SU-DHL-6 (cell line): ENCODE measurements at regions not wholly inside any gene's neighbourhood (a gene's known extent, or its start where the extent isn't known, plus 50 kb on each side); places are given as distances from the start of the nearest gene placed in this dataset.

Source experiments
- H2AFZ ChIP-seq: fragments of 200-600 bp; sonication (generic); 2 replicates; pipeline ENCODE4 v1.6.1; 2014; ENCODE audit warnings: low read depth, mild to moderate bottlenecking, moderate library complexity, mixed read lengths, antibody characterized with exemption, low read length; ENCODE audit not compliant: severe bottlenecking
- H3F3A ChIP-seq: fragments of 200-600 bp; shearing (Covaris generic); 2 replicates; pipeline ENCODE4 v1.6.0; 2016; ENCODE audit warnings: antibody characterized with exemption, mild to moderate bottlenecking; ENCODE audit not compliant: insufficient read depth
- H3K27ac ChIP-seq: fragments of 200-600 bp; sonication (generic); 2 replicates; pipeline ENCODE4 v1.5.1; 2016; ENCODE audit warnings: low read depth, mild to moderate bottlenecking, low read length, moderate library complexity, mixed read lengths
- H3K27me3 ChIP-seq: fragments of 200-600 bp; sonication (generic), shearing (Covaris generic); 2 replicates; pipeline ENCODE4 v1.6.0; 2014; ENCODE audit warnings: mild to moderate bottlenecking, low read length
- H3K36me3 ChIP-seq: fragments of 200-600 bp; sonication (generic); 2 replicates; pipeline ENCODE4 v1.6.1; 2014; ENCODE audit warnings: mild to moderate bottlenecking, low read length, mixed read lengths
- H3K4me2 ChIP-seq: fragments of 300-600, 200-600 bp; shearing (Covaris generic), sonication (generic); 2 replicates; pipeline ENCODE4 v1.6.0; 2014; ENCODE audit warnings: low read length, low read depth, mild to moderate bottlenecking; ENCODE audit not compliant: poor library complexity, severe bottlenecking
- H3K4me3 ChIP-seq: fragments of 200-600 bp; sonication (generic); 2 replicates; pipeline ENCODE4 v1.5.1; 2014; ENCODE audit warnings: antibody characterized with exemption, low read length, mild to moderate bottlenecking, mixed read lengths; ENCODE audit not compliant: insufficient read depth, poor library complexity, severe bottlenecking
- H3K79me2 ChIP-seq: fragments of 200-600 bp; sonication (generic); 2 replicates; pipeline ENCODE4 v1.6.1; 2014; ENCODE audit warnings: mild to moderate bottlenecking, low read length, moderate library complexity; ENCODE audit not compliant: insufficient read depth
- H3K9ac ChIP-seq: fragments of 200-600 bp; sonication (generic); 2 replicates; pipeline ENCODE4 v1.7.0; 2014; ENCODE audit warnings: mild to moderate bottlenecking, low read length
- H3K9me2 ChIP-seq: fragments of 200-600 bp; sonication (generic); replicated peaks from 2 replicates; pipeline ENCODE4 v1.6.1; 2014; ENCODE audit warnings: low read length; ENCODE audit not compliant: insufficient read depth
- H3K9me3 ChIP-seq: fragments of 200-600 bp; sonication (generic); 2 replicates; pipeline ENCODE4 v1.6.1; 2014; ENCODE audit warnings: low read length, mixed read lengths; ENCODE audit not compliant: insufficient read depth
- H4K20me1 ChIP-seq: fragments of 200-600 bp; sonication (generic); 2 replicates; pipeline ENCODE4 v1.6.1; 2014; ENCODE audit warnings: low read depth, mild to moderate bottlenecking, antibody characterized with exemption, low read length, moderate library complexity, mixed read lengths
- EZH2phosphoT487 ChIP-seq: fragments of 200-600 bp; sonication (generic), shearing (Covaris generic); conservative IDR thresholded peaks from 2 replicates; pipeline ENCODE4 v1.6.1; 2018; ENCODE audit warnings: mild to moderate bottlenecking, antibody characterized with exemption, low read length, moderate library complexity, mixed read lengths
- TF ChIP-seq, protein P1 (sequence below): fragments of 200-600 bp; sonication (generic); IDR thresholded peaks from one replicate; pipeline ENCODE4 v1.5.1; 2017; ENCODE audit warnings: antibody characterized with exemption, mild to moderate bottlenecking, low read length, moderate library complexity; ENCODE audit not compliant: insufficient read depth, poor library complexity, severe bottlenecking

DNA sequence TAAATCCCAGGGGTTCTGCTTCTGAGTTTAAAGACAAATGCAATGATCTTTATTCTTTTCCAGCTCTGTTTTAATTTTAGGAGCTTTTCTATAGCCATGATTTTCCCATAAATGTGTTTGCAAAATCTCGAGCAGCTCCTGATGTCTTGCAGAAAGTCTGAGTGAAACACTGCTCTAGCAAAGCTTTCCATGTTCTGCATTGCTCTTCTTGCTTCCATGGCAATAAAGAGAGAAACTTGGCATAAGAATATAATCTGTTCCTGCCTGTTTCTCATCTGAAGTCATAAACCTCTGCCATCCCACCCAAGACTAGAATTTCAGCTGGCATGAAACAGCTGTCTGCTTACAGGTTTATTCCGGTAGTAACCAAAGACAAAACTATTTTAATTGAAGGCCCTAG, 254.5 kb downstream of the SPRY1 start:
- Histone ChIP-seq H3K36me3 (no peaks in the 10 kb centered on the region), H3K9me3 (no peaks in the 10 kb centered on the region), H3K9me2 (no peaks in the 10 kb centered on the region), H3K79me2 (no peaks in the 10 kb centered on the region), H2AFZ (no peak overlapping the region), H3K9ac (no peak overlapping the region), H3K27me3 (no peaks in the 10 kb centered on the region), H4K20me1 (no peaks in the 10 kb centered on the region), H3K27ac (no peak overlapping the region), H3K4me3 (no peak overlapping the region), H3K4me2 (no peak overlapping the region), H3F3A (no peaks in the 10 kb centered on the region)
- TF ChIP-seq, protein P1, sequence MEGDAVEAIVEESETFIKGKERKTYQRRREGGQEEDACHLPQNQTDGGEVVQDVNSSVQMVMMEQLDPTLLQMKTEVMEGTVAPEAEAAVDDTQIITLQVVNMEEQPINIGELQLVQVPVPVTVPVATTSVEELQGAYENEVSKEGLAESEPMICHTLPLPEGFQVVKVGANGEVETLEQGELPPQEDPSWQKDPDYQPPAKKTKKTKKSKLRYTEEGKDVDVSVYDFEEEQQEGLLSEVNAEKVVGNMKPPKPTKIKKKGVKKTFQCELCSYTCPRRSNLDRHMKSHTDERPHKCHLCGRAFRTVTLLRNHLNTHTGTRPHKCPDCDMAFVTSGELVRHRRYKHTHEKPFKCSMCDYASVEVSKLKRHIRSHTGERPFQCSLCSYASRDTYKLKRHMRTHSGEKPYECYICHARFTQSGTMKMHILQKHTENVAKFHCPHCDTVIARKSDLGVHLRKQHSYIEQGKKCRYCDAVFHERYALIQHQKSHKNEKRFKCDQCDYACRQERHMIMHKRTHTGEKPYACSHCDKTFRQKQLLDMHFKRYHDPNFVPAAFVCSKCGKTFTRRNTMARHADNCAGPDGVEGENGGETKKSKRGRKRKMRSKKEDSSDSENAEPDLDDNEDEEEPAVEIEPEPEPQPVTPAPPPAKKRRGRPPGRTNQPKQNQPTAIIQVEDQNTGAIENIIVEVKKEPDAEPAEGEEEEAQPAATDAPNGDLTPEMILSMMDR, result no peak
- no peak for TF ChIP-seq EZH2phosphoT487

DNA sequence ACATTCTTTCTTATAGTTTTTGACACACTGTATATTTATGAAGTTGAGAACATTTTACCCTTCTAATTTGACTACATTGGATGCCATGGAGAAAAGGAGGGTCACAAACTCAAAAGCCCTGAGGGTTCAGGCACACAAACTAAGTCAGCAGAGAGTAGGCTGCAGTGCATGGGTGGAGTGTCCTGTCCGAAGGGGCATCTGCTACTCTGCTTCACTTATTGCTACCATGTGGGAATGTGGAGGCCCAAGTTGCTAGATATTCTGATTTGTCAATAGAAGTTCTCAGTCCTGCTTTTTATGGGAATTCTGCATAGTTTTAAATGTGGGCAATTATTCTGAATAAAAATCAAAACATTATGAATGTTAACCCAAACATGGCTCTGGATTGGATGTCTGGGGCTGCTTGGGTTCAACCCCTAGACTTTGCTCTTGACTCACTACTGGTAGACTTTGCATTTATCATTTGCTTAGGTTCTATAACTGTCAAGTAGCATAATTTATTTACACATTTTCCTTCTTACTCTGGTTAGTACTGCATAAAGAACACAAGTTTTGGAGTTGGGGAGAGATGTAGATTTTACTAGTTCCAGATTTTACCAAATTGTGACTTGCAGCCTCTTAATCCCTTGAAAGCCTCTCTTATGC, 255.1 kb downstream of the SPRY1 start:
- Histone ChIP-seq H3K4me2 (no peak overlapping the region), H3K9me2 (no peaks in the 10 kb centered on the region), H3K9me3 (no peaks in the 10 kb centered on the region), H4K20me1 (no peaks in the 10 kb centered on the region), H3K9ac (no peak overlapping the region), H3F3A (no peaks in the 10 kb centered on the region), H3K4me3 (no peak overlapping the region), H3K79me2 (no peaks in the 10 kb centered on the region), H3K27me3 (no peaks in the 10 kb centered on the region), H3K36me3 (no peaks in the 10 kb centered on the region), H2AFZ (no peak overlapping the region), H3K27ac (no peak overlapping the region)
- TF ChIP-seq, protein P1, result no peak
- no peak for TF ChIP-seq EZH2phosphoT487

DNA sequence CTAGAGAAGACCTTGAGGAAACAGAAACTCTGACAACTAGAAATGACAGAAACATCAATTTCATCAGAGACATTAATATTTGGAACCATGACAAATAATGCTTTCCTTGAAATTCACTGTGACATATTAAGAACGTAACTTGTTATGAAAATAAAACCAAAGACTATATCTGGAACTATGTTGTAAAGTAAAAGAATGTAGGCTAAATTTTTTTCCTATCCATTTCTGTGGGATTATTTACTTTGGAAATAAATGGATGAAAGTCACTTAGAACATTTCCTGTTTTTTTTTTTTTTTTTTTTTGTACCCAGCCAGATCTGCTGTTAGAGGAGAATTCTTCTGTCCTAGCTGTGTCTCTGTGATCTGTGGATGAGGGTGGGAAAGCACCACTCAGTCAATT, 255.9 kb downstream of the SPRY1 start:
- no peaks in the 10 kb centered on the region for H3K9me3 ChIP-seq
- H4K20me1 ChIP-seq, result no peaks in the 10 kb centered on the region
- H3K9ac ChIP-seq, result no peak overlapping the region
- TF ChIP-seq EZH2phosphoT487, result no peak
- TF ChIP-seq, protein P1, result no peak
- no peaks in the 10 kb centered on the region for H3K79me2 ChIP-seq
- H3K27me3 ChIP-seq, result no peaks in the 10 kb centered on the region
- H3K4me2 ChIP-seq, result no peak overlapping the region
- no peak overlapping the region for H3K27ac ChIP-seq
- H3K36me3 ChIP-seq, result no peaks in the 10 kb centered on the region
- H3K4me3 ChIP-seq, result no peak overlapping the region
- H2AFZ ChIP-seq, result no peak overlapping the region
- no peaks in the 10 kb centered on the region for H3F3A ChIP-seq
- no peaks in the 10 kb centered on the region for H3K9me2 ChIP-seq
